ENCODE measurements at regions not wholly inside any gene's neighbourhood (a gene's known extent, or its start where the extent isn't known, plus 50 kb on each side); places are given as distances from the start of the nearest gene placed in this dataset.
A peak's percentile ranks its signal among the peaks of the same experiment; 100 is the strongest.
"Not testable (repeated sequence)": the region's sequence is repeated elsewhere in the genome, so short reads cannot be mapped to it uniquely, and the experiment has no call there.

GRCh38 chr2:49807689-49808088 lies 653.4 kb upstream of the FSHR start:
- no peak for DNase-seq (ENCODE audit: low read depth in 2 of 3, low spot score in 2 of 3)

DNA sequence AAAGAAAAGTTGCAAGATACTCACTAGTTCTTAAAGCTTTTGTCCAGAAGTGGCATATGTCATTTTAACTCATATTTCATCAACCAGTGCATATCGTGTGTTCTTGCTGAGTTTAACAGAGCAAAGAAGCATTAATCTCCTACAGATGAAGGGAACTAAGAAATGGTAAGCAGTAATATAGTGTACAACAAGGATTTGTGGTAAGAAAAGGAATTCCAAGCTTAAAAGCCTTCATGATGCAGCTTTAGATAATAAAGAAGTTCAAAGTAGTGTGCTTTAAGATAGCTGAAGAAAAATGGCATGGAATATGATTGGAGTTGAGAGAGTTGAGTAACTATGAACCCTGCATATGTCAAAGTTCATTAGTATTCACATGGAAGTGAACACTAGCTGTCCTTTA lies 649.8 kb upstream of the FSHR start:
- no peak for DNase-seq (ENCODE audit: low read depth in 2 of 3, low spot score in 2 of 3)

GRCh38 chr2:49801898-49802450 lies 647.7 kb upstream of the FSHR start:
- DNase-seq (ENCODE audit: low read depth in 2 of 3, low spot score in 2 of 3), result no peak

DNA sequence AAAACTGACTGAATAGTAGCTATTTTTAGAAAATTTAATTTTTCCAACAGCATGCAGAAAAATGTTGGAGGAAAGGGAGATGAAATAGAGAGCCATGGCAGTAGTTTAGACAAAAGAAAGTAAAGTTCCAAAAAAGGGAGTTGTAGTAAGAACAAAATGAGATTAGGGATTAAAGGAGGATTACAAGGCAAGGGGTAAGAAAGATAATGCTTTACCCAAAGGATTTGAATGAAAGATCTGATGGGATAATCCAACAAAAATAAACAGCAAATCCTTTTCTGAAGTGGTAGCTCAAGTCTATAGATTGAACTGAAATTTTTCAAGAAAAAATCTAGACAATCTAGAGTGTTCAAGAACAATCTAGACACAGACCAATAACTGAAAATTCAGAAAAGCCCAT lies 644.3 kb upstream of the FSHR start:
- DNase-seq (ENCODE audit: low read depth in 2 of 3, low spot score in 2 of 3), result no peak

DNA sequence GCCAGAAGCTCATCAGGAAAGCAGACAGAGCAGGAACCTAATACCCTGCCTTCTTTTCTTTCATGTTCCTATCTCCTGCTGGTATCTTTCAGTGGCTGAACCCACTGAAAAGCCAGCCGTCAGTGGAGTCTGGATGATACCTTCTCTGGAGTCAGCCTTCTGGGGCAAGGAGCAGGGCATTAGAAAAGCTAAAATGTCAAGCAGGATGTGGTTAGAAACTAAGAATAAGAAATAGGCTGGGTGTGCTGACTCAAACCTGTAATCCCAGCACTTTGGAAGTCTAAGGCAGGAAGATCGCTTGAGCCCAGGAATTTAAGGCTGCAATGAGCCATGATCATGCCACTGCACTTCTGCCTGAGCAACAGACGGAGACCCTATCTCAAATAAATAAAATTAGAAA lies 642.0 kb upstream of the FSHR start:
- no peak for DNase-seq (ENCODE audit: low read depth in 2 of 3, low spot score in 2 of 3)

- DNase-seq (ENCODE audit: low read depth in 2 of 3, low spot score in 2 of 3), result no peak
These were observed 640.1 kb upstream of the FSHR start for GRCh38 chr2:49794396-49794795.

GRCh38 chr2:49788300-49788699 lies 634.0 kb upstream of the FSHR start:
- no peak for DNase-seq (ENCODE audit: low read depth in 2 of 3, low spot score in 2 of 3)

DNA sequence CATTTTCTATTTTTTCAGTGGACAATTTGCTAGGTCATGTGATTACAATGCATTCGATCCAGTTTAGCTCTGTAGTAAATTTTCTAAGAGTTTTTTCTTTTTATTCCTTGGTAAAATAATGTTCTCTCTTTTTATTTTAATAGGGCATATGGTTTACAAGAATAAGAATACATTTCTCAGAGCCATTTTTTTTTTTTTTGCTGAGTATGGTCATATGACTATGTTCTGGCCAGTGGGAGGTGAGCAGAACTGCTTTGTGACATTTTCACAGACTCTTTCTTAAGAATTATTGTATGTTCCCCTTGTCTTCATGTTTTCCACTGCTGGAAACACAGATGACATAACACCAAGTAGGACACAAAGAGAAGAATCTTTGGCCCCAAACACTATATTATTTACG lies 626.6 kb upstream of the FSHR start:
- no peak for DNase-seq (ENCODE audit: low read depth in 2 of 3, low spot score in 2 of 3)

DNA sequence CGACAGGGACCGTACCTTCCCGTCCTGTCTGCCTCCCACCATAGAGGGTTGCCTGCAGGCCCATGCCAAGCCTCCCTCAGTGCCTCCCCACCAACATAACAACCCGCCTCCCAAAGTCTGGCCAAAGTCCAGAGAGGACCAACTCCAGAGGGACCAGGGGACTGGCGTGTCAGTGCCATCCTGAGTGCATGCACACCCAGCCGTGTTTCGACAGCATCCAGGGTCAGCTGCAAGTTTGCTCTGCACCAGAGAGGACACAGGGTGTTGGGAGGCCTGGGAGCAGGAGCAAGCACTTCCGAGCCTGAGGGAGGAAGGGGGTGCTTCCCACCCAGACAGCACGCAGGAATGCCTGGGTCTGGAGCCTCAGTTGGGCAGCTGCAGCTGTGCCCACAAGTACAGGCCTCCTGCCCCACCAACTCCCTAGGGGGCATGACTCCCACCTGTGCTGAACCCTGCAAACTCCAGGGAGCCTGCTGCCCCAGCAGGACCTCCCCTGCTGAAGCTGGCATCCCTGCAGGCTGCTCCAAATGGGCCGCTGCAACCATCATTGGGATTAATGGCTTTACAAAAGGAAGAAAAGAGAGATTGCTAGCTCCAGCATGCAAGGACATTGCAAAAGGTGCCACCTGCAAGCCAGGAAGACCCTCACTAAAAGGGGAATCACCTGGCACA lies 618.1 kb upstream of the FSHR start:
- no peak for DNase-seq (ENCODE audit: low read depth in 2 of 3, low spot score in 2 of 3)

DNA sequence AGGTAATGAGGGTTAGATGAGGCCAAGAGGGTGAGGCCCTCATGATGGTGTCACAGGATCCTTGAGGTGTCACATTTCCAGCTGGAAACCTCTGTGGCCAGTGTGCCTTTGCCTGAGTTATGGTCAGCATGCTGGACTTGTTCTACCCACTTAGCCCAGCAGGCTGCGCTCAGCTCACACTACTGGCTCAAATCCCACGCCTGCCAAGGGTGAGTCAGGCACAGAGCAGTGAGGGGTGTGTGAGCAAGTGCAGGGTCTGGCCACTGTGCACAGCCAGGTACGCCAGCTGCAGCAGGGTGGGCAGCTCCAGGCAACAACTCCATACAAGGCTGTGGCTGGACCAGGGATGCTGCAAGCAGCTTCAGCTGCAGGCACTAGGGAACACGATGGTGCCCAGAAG lies 616.6 kb upstream of the FSHR start:
- peak in 2 of 3 donors; percentile 39 to 74 for DNase-seq (ENCODE audit: low read depth in 2 of 3, low spot score in 2 of 3)

DNA sequence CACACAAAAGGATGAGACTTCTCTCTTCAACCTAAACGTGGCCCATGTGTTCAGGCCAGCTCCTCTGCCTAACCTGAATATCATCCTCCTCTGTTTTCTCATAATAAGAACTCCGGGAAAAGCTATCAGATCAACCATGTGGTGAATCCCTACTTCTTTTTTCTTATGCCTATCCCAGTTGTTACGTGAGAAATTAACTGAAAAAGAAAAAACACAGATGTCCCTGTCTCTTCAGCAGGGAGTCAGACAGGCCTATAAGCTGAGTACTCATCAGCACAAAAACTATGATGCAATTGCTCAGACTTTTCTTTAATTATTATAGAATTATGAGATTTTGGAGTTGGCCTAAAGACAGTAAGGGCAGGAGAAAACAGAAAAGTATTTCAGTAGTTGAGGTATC lies 613.0 kb upstream of the FSHR start:
- no peak for DNase-seq (ENCODE audit: low read depth in 2 of 3, low spot score in 2 of 3)

- no peak for DNase-seq (ENCODE audit: low read depth in 2 of 3, low spot score in 2 of 3)
These were observed 601.5 kb upstream of the FSHR start for GRCh38 chr2:49755777-49756176.

- no peak for DNase-seq (ENCODE audit: low read depth in 2 of 3, low spot score in 2 of 3)
These were observed 600.1 kb upstream of the FSHR start for GRCh38 chr2:49754381-49754780.

GRCh38 chr2:49753344-49753985 lies 599.1 kb upstream of the FSHR start:
- no peak for DNase-seq (ENCODE audit: low read depth in 2 of 3, low spot score in 2 of 3)

DNA sequence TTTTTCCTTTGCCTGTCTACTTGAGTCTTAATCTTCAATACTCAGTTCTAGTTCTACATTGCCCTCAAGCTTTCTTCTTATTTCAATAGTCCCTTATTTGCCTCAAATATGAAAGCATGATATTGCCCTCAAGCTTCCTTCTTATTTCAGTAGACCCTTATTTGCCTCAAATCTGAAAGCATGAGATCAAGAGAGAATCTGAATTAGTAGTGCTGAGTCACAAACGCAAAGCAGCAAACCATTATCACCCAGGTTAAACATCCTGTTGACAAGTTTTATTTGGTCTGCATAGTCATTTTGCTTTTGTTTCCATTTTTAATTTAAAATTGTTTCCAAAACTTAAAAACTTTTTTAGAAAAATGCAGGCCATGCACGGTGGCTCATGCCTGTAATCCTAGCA lies 583.3 kb upstream of the FSHR start:
- DNase-seq (ENCODE audit: low read depth in 2 of 3, low spot score in 2 of 3), result peak in 1 of 3 donors; percentile 34

GRCh38 chr2:49732924-49733323 lies 578.6 kb upstream of the FSHR start:
- not testable (repeated sequence) for DNase-seq (ENCODE audit: low read depth in 2 of 3, low spot score in 2 of 3)

DNA sequence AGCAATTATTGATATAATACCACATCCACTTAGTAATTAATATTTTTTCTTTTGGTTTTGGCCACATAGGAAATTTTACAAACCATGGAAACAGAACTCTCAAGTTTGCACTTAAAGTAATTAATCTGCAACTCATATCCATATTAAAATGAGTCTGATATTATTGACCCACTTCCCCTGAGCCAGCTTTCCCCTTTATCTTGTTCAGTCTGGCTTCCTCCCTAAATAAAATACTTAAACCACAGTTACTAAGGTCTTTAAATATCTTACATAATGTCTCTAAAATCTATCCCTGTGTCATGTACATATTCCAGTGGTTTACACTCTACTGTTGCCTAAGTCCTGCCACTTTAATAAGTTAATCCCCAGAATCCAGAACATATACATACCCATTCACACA lies 564.9 kb upstream of the FSHR start:
- peak in 2 of 3 donors; percentile 43 to 79 for DNase-seq (ENCODE audit: low read depth in 2 of 3, low spot score in 2 of 3)

- DNase-seq (ENCODE audit: low read depth in 2 of 3, low spot score in 2 of 3), result no peak
These were observed 561.3 kb upstream of the FSHR start for GRCh38 chr2:49715597-49715996.

DNA sequence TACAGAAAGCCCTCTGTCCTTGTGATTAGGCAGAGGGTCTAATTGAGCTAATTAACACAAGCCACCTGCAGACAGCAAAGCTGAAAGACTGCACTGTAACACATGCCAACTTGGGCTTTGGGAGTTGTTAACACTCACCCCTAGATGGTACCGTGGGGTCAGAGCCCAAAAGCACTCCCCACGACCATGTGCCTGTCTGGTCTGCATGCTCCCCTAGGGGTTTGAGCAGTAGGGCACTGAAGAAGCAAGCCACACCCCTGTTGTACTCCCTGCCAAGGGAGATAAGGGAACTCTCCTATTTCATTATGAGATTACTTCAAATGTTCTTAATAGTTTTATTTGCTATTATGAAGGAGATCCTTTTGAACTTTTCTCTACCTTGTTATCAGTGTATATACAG lies 560.1 kb upstream of the FSHR start:
- DNase-seq (ENCODE audit: low read depth in 2 of 3, low spot score in 2 of 3), result peak in 1 of 3 donors; percentile 24

- DNase-seq (ENCODE audit: low read depth in 2 of 3, low spot score in 2 of 3), result no peak
These were observed 548.4 kb upstream of the FSHR start for GRCh38 chr2:49702740-49703139.

GRCh38 chr2:49693961-49694360 lies 539.6 kb upstream of the FSHR start:
- no peak for DNase-seq (ENCODE audit: low read depth in 2 of 3, low spot score in 2 of 3)

- DNase-seq (ENCODE audit: low read depth in 2 of 3, low spot score in 2 of 3), result not testable (repeated sequence)
These were observed 537.7 kb upstream of the FSHR start for GRCh38 chr2:49692022-49692421.

All from hematopoietic multipotent progenitor cell (in vitro differentiated cells).